WTC11 (cell line): ENCODE measurements at regions not wholly inside any gene's neighbourhood (a gene's known extent, or its start where the extent isn't known, plus 50 kb on each side); places are given as distances from the start of the nearest gene placed in this dataset.

Experiments
- ATAC-seq: fragments of 200-7000 bp; cut with Tn5 transposase; 2 replicates; pipeline ENCODE4 v1.10.0; 2021; ENCODE audit warnings: mild to moderate bottlenecking, moderate library complexity
- CTCF ChIA-PET: fragments of 300-600 bp; sonication (Branson Sonifier 250); formaldehyde crosslinking; loops from one replicate; lab custom pipeline; 2021; ENCODE audit warnings: antibody characterized with exemption; lab: Charles Lee
- POLR2A ChIA-PET: fragments of 350-600 bp; sonication (Branson Sonifier 250); formaldehyde crosslinking; loops from one replicate; lab custom pipeline; 2021; ENCODE audit warnings: antibody characterized with exemption; lab: Charles Lee
- DNase-seq: peaks from one replicate; pipeline ENCODE4 v3.0.0; 2021; ENCODE audit warnings: low spot score
- H3K27ac Mint-ChIP-seq: 2 replicates; pipeline ENCODE4 v1.8.0; 2021; ENCODE audit warnings: mixed read lengths
- H3K27me3 Mint-ChIP-seq: 2 replicates; pipeline ENCODE4 v1.8.0; 2021; ENCODE audit warnings: low read depth, mild to moderate bottlenecking, moderate library complexity, mixed read lengths
- H3K36me3 Mint-ChIP-seq: 2 replicates; pipeline ENCODE4 v1.8.0; 2021; ENCODE audit warnings: mixed read lengths
- H3K4me1 Mint-ChIP-seq: 2 replicates; pipeline ENCODE4 v1.8.0; 2022; ENCODE audit warnings: mixed read lengths
- H3K4me3 Mint-ChIP-seq: 2 replicates; pipeline ENCODE4 v1.8.0; 2021; ENCODE audit warnings: mild to moderate bottlenecking, moderate library complexity, mixed read lengths
- H3K9me3 Mint-ChIP-seq: 2 replicates; pipeline ENCODE4 v1.8.0; 2021; ENCODE audit warnings: mixed read lengths
- ESRRA ChIP-seq: sonication (generic); formaldehyde crosslinking; IDR thresholded peaks from 2 replicates; pipeline ENCODE4 v1.8.1; 2022; ENCODE audit warnings: mild to moderate bottlenecking, missing genetic modification reagents, borderline replicate concordance
- FOXJ3 ChIP-seq: sonication (generic); formaldehyde crosslinking; IDR thresholded peaks from 2 replicates; pipeline ENCODE4 v1.9.0; 2021; ENCODE audit warnings: missing genetic modification reagents, mild to moderate bottlenecking, borderline replicate concordance
- GABPB1 ChIP-seq: sonication (generic); formaldehyde crosslinking; IDR thresholded peaks from 2 replicates; pipeline ENCODE4 v1.8.1; 2023; ENCODE audit warnings: mild to moderate bottlenecking, missing genetic modification reagents
- IRF2 ChIP-seq: sonication (generic); formaldehyde crosslinking; IDR thresholded peaks from 2 replicates; pipeline ENCODE4 v1.8.0; 2022; ENCODE audit warnings: low read depth, missing genetic modification reagents, borderline replicate concordance
- JUN ChIP-seq: sonication (generic); formaldehyde crosslinking; IDR thresholded peaks from 2 replicates; pipeline ENCODE4 v1.8.0; 2023; ENCODE audit warnings: mild to moderate bottlenecking, missing genetic modification reagents
- NFE2L1 ChIP-seq: sonication (generic); formaldehyde crosslinking; IDR thresholded peaks from 2 replicates; pipeline ENCODE4 v1.8.1; 2023; ENCODE audit warnings: missing genetic modification reagents
- NFYB ChIP-seq: sonication (generic); formaldehyde crosslinking; conservative IDR thresholded peaks from 2 replicates; pipeline ENCODE4 v1.8.0; 2022; ENCODE audit warnings: low read depth, missing genetic modification reagents
- SOX15 ChIP-seq: fragments of 250-450 bp; sonication (Bioruptor Pico); IDR thresholded peaks from 2 replicates; pipeline ENCODE4 v1.9.0; 2021; ENCODE audit warnings: mild to moderate bottlenecking
- ZNF138 ChIP-seq: sonication (generic); formaldehyde crosslinking; conservative IDR thresholded peaks from 2 replicates; pipeline ENCODE4 v1.8.1; 2022; ENCODE audit warnings: mild to moderate bottlenecking, moderate library complexity, missing genetic modification reagents
- ZNF232 ChIP-seq: sonication (generic); formaldehyde crosslinking; IDR thresholded peaks from 2 replicates; pipeline ENCODE4 v1.8.0; 2022; ENCODE audit warnings: mild to moderate bottlenecking, missing genetic modification reagents
- TF ChIP-seq, protein P1 (sequence below): fragments of 250-450 bp; sonication (Bioruptor Pico); conservative IDR thresholded peaks from 2 replicates; pipeline ENCODE4 v1.9.0; 2021; ENCODE audit warnings: mild to moderate bottlenecking
- TF ChIP-seq, protein P2 (sequence below): fragments of 250-450 bp; sonication (Bioruptor Pico); IDR thresholded peaks from 2 replicates; pipeline ENCODE4 v1.9.0; 2021; ENCODE audit warnings: mild to moderate bottlenecking, borderline replicate concordance
- TF ChIP-seq, protein P3 (sequence below): sonication (generic); formaldehyde crosslinking; IDR thresholded peaks from 2 replicates; pipeline ENCODE4 v1.8.0; 2022; ENCODE audit warnings: mild to moderate bottlenecking, missing genetic modification reagents
- TF ChIP-seq, protein P4 (sequence below): sonication (generic); formaldehyde crosslinking; IDR thresholded peaks from 2 replicates; pipeline ENCODE4 v1.8.0; 2022; ENCODE audit warnings: mild to moderate bottlenecking, missing genetic modification reagents
- TF ChIP-seq, protein P5 (sequence below): sonication (generic); formaldehyde crosslinking; IDR thresholded peaks from 2 replicates; pipeline ENCODE4 v1.8.1; 2023; ENCODE audit warnings: mild to moderate bottlenecking, missing genetic modification reagents
- TF ChIP-seq, protein P6 (sequence below): sonication (generic); formaldehyde crosslinking; IDR thresholded peaks from 2 replicates; pipeline ENCODE4 v1.8.1; 2022; ENCODE audit warnings: low read depth, missing genetic modification reagents, borderline replicate concordance
- TF ChIP-seq, protein P7 (sequence below): sonication (generic); formaldehyde crosslinking; conservative IDR thresholded peaks from 2 replicates; pipeline ENCODE4 v1.8.1; 2022; ENCODE audit warnings: mild to moderate bottlenecking, missing genetic modification reagents

DNA sequence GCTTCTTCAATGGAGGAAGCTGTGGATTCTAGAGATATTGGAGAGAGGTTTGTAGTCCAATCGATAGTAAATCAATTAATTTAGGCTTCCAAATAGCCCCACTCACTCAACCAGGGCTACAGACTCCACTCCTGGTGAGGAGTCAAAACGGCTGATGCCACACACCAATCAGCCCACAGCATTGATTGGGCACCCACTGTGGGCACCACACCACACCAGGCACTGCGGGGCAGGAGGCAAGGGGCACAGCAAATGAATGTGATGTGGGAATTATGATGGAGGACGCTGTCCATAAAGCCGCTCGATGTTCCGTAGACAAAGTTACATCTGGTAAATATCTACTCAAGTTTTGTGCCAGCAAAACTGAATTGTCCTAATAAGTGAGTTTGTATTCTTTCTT lies 547.3 kb upstream of the CADM1 start:
- no peak for DNase-seq
- ChIA-PET CTCF (no interaction called here), POLR2A (no interaction called here)
- Mint-ChIP-seq H3K27ac (no peak overlapping the region), H3K9me3 (no peaks in the 10 kb centered on the region), H3K4me1 (peaks cover 27% of the 10 kb centered on the region), H3K27me3 (peaks cover 16% of the 10 kb centered on the region), H3K4me3 (no peak overlapping the region)
- ATAC-seq, result no peak
- TF ChIP-seq FOXJ3 (no peak), NFYB (CRISPR knock-in tag) (no peak), IRF2 (CRISPR knock-in tag) (no peak), ZNF138 (CRISPR knock-in tag) (no peak), ESRRA (no peak), NFE2L1 (no peak), GABPB1 (no peak), SOX15 (CRISPR knock-in tag) (no peak), ZNF232 (CRISPR knock-in tag) (no peak), JUN (CRISPR knock-in tag) (no peak)
- TF ChIP-seq, protein P1, sequence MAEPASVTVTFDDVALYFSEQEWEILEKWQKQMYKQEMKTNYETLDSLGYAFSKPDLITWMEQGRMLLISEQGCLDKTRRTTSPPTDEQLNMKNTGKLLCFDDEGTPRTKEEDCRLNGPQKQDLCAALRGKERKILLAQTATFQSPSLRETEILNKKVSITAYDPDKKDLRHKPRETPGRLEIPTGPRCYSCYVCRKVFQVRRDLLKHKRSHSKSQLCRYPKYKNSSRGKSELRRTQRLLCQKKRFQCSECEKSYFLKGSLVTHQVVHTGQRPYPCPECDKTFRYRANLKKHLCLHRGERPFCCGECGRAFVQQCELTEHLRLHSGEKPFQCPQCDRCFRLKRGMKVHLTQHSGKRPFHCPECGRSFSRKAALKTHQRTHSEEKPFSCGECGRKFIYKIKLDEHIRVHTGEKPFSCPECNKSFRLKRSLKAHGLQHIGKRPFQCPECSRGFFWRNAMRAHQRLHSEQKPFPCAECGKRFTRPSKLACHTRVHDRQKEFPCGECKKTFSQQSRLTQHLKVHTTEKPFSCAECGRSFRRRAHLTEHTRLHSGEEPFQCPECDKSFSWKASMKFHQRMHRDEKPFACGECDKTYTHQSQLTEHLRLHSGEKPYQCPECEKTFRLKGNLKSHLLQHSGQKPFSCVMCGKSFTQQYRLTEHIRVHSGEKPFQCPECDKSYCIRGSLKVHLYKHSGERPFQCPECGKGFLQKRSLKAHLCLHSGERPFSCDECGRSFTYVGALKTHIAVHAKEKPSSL (CRISPR knock-in tag), result no peak
- TF ChIP-seq, protein P2, sequence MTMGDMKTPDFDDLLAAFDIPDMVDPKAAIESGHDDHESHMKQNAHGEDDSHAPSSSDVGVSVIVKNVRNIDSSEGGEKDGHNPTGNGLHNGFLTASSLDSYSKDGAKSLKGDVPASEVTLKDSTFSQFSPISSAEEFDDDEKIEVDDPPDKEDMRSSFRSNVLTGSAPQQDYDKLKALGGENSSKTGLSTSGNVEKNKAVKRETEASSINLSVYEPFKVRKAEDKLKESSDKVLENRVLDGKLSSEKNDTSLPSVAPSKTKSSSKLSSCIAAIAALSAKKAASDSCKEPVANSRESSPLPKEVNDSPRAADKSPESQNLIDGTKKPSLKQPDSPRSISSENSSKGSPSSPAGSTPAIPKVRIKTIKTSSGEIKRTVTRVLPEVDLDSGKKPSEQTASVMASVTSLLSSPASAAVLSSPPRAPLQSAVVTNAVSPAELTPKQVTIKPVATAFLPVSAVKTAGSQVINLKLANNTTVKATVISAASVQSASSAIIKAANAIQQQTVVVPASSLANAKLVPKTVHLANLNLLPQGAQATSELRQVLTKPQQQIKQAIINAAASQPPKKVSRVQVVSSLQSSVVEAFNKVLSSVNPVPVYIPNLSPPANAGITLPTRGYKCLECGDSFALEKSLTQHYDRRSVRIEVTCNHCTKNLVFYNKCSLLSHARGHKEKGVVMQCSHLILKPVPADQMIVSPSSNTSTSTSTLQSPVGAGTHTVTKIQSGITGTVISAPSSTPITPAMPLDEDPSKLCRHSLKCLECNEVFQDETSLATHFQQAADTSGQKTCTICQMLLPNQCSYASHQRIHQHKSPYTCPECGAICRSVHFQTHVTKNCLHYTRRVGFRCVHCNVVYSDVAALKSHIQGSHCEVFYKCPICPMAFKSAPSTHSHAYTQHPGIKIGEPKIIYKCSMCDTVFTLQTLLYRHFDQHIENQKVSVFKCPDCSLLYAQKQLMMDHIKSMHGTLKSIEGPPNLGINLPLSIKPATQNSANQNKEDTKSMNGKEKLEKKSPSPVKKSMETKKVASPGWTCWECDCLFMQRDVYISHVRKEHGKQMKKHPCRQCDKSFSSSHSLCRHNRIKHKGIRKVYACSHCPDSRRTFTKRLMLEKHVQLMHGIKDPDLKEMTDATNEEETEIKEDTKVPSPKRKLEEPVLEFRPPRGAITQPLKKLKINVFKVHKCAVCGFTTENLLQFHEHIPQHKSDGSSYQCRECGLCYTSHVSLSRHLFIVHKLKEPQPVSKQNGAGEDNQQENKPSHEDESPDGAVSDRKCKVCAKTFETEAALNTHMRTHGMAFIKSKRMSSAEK, result no peak
- TF ChIP-seq, protein P3, sequence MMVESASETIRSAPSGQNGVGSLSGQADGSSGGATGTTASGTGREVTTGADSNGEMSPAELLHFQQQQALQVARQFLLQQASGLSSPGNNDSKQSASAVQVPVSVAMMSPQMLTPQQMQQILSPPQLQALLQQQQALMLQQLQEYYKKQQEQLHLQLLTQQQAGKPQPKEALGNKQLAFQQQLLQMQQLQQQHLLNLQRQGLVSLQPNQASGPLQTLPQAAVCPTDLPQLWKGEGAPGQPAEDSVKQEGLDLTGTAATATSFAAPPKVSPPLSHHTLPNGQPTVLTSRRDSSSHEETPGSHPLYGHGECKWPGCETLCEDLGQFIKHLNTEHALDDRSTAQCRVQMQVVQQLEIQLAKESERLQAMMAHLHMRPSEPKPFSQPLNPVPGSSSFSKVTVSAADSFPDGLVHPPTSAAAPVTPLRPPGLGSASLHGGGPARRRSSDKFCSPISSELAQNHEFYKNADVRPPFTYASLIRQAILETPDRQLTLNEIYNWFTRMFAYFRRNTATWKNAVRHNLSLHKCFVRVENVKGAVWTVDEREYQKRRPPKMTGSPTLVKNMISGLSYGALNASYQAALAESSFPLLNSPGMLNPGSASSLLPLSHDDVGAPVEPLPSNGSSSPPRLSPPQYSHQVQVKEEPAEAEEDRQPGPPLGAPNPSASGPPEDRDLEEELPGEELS (CRISPR knock-in tag), result no peak
- TF ChIP-seq, protein P4, sequence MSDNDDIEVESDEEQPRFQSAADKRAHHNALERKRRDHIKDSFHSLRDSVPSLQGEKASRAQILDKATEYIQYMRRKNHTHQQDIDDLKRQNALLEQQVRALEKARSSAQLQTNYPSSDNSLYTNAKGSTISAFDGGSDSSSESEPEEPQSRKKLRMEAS, result no peak
- TF ChIP-seq, protein P5, sequence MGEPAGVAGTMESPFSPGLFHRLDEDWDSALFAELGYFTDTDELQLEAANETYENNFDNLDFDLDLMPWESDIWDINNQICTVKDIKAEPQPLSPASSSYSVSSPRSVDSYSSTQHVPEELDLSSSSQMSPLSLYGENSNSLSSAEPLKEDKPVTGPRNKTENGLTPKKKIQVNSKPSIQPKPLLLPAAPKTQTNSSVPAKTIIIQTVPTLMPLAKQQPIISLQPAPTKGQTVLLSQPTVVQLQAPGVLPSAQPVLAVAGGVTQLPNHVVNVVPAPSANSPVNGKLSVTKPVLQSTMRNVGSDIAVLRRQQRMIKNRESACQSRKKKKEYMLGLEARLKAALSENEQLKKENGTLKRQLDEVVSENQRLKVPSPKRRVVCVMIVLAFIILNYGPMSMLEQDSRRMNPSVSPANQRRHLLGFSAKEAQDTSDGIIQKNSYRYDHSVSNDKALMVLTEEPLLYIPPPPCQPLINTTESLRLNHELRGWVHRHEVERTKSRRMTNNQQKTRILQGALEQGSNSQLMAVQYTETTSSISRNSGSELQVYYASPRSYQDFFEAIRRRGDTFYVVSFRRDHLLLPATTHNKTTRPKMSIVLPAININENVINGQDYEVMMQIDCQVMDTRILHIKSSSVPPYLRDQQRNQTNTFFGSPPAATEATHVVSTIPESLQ (CRISPR knock-in tag), result no peak
- TF ChIP-seq, protein P6, sequence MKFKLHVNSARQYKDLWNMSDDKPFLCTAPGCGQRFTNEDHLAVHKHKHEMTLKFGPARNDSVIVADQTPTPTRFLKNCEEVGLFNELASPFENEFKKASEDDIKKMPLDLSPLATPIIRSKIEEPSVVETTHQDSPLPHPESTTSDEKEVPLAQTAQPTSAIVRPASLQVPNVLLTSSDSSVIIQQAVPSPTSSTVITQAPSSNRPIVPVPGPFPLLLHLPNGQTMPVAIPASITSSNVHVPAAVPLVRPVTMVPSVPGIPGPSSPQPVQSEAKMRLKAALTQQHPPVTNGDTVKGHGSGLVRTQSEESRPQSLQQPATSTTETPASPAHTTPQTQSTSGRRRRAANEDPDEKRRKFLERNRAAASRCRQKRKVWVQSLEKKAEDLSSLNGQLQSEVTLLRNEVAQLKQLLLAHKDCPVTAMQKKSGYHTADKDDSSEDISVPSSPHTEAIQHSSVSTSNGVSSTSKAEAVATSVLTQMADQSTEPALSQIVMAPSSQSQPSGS (CRISPR knock-in tag), result no peak
- TF ChIP-seq, protein P7, sequence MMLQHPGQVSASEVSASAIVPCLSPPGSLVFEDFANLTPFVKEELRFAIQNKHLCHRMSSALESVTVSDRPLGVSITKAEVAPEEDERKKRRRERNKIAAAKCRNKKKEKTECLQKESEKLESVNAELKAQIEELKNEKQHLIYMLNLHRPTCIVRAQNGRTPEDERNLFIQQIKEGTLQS (CRISPR knock-in tag), result no peak
- TF ChIP-seq, all 79 proteins: peak for 0
- H3K36me3 Mint-ChIP-seq, result no peaks in the 10 kb centered on the region
